ENCODE measurements at regions not wholly inside any gene's neighbourhood (a gene's known extent, or its start where the extent isn't known, plus 50 kb on each side); places are given as distances from the start of the nearest gene placed in this dataset.

DNA sequence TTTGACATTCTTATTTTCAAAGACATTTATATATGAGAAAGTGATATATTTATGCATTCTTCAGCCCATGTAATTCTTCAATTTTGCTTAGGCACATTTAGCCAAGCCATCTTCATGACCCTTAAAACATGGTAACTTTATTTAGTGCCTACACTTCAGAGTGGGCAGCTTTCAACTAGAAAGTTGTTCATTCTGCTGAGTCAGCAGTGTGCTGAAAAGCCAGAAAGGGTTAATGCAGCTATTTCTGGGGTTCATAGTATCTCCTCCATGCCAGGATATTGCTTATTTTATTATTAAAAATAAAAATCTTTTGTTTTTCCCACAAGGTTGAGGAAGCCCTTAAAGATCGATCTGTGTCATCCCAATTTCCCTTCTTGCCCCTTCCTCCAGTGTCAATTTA is 79.2 kb downstream of the EDN1 start:
- TF ChIP-seq POLR2AphosphoS5 (IDR thresholded peaks at IDR 0.05) (no peak), TAF1 (IDR thresholded peaks at IDR 0.05; ENCODE audit: low read depth) (no peak), EP300 (conservative IDR thresholded peaks at IDR 0.05; ENCODE audit: poor library complexity, severe bottlenecking) (no peak), RAD21 (conservative IDR thresholded peaks at IDR 0.05) (no peak), EZH2 (IDR thresholded peaks at IDR 0.05; ENCODE audit: borderline replicate concordance, insufficient read depth, low read length, poor library complexity, severe bottlenecking) (no peak)
- TF ChIP-seq, protein P1, sequence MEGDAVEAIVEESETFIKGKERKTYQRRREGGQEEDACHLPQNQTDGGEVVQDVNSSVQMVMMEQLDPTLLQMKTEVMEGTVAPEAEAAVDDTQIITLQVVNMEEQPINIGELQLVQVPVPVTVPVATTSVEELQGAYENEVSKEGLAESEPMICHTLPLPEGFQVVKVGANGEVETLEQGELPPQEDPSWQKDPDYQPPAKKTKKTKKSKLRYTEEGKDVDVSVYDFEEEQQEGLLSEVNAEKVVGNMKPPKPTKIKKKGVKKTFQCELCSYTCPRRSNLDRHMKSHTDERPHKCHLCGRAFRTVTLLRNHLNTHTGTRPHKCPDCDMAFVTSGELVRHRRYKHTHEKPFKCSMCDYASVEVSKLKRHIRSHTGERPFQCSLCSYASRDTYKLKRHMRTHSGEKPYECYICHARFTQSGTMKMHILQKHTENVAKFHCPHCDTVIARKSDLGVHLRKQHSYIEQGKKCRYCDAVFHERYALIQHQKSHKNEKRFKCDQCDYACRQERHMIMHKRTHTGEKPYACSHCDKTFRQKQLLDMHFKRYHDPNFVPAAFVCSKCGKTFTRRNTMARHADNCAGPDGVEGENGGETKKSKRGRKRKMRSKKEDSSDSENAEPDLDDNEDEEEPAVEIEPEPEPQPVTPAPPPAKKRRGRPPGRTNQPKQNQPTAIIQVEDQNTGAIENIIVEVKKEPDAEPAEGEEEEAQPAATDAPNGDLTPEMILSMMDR (IDR thresholded peaks at IDR 0.05; ENCODE audit: poor library complexity, severe bottlenecking): no peak
- TF ChIP-seq, protein P2, sequence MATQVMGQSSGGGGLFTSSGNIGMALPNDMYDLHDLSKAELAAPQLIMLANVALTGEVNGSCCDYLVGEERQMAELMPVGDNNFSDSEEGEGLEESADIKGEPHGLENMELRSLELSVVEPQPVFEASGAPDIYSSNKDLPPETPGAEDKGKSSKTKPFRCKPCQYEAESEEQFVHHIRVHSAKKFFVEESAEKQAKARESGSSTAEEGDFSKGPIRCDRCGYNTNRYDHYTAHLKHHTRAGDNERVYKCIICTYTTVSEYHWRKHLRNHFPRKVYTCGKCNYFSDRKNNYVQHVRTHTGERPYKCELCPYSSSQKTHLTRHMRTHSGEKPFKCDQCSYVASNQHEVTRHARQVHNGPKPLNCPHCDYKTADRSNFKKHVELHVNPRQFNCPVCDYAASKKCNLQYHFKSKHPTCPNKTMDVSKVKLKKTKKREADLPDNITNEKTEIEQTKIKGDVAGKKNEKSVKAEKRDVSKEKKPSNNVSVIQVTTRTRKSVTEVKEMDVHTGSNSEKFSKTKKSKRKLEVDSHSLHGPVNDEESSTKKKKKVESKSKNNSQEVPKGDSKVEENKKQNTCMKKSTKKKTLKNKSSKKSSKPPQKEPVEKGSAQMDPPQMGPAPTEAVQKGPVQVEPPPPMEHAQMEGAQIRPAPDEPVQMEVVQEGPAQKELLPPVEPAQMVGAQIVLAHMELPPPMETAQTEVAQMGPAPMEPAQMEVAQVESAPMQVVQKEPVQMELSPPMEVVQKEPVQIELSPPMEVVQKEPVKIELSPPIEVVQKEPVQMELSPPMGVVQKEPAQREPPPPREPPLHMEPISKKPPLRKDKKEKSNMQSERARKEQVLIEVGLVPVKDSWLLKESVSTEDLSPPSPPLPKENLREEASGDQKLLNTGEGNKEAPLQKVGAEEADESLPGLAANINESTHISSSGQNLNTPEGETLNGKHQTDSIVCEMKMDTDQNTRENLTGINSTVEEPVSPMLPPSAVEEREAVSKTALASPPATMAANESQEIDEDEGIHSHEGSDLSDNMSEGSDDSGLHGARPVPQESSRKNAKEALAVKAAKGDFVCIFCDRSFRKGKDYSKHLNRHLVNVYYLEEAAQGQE (IDR thresholded peaks at IDR 0.05; ENCODE audit: borderline replicate concordance): no peak
